ENCODE measurements at regions not wholly inside any gene's neighbourhood (a gene's known extent, or its start where the extent isn't known, plus 50 kb on each side); places are given as distances from the start of the nearest gene placed in this dataset.

DNA sequence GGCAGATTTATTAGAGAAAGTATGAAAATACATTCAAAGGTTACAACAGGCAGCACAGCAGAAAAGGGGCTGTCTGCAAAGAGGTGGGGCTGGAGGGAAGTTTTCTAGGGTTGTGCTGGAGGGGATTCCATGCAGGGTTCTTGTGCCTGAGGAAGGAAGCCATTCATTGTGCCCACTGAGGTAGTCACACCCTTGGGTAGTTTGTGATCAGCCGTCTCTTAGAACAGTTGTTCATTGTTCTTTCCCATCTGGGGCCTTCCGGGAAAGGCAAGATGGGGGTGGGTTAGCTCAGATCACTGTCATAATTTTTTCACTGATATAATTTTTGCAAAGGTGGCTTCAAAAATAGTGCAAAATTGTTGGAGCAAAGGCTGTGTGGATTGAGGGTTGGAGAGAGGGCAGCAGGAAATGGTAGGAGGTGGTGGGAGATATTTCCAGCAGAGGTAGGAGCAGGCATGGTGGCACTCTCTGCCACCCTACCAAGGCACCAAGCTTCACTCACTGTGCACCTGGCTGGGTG is 80.5 kb upstream of the GPR6 start:
- TF ChIP-seq, protein P1, sequence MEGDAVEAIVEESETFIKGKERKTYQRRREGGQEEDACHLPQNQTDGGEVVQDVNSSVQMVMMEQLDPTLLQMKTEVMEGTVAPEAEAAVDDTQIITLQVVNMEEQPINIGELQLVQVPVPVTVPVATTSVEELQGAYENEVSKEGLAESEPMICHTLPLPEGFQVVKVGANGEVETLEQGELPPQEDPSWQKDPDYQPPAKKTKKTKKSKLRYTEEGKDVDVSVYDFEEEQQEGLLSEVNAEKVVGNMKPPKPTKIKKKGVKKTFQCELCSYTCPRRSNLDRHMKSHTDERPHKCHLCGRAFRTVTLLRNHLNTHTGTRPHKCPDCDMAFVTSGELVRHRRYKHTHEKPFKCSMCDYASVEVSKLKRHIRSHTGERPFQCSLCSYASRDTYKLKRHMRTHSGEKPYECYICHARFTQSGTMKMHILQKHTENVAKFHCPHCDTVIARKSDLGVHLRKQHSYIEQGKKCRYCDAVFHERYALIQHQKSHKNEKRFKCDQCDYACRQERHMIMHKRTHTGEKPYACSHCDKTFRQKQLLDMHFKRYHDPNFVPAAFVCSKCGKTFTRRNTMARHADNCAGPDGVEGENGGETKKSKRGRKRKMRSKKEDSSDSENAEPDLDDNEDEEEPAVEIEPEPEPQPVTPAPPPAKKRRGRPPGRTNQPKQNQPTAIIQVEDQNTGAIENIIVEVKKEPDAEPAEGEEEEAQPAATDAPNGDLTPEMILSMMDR (IDR thresholded peaks at IDR 0.05; ENCODE audit: extremely low read depth, low read depth, low read length), result no peak
- no peak for DNase-seq (ENCODE audit: insufficient read length, low spot score, missing footprints)
- Histone ChIP-seq H3K4me3 (ENCODE audit: insufficient read depth, low read length) (no peak overlapping the region), H3K36me3 (ENCODE audit: insufficient read depth, low read length) (no peaks in the 10 kb centered on the region), H3K27me3 (ENCODE audit: insufficient read depth, low read length) (peaks cover 5% of the 10 kb centered on the region), H3K9me3 (ENCODE audit: low read depth, low read length) (no peaks in the 10 kb centered on the region), H3K4me1 (ENCODE audit: insufficient read depth, low read length) (no peaks in the 10 kb centered on the region), H3K79me2 (ENCODE audit: insufficient read depth, low read length) (no peaks in the 10 kb centered on the region), H4K20me1 (ENCODE audit: insufficient read depth, low read length) (no peaks in the 10 kb centered on the region), H2AFZ (ENCODE audit: low read length) (no peak overlapping the region), H3K27ac (ENCODE audit: low read depth, low read length) (no peak overlapping the region), H3K4me2 (ENCODE audit: insufficient read depth, low read length) (no peak overlapping the region)

DNA sequence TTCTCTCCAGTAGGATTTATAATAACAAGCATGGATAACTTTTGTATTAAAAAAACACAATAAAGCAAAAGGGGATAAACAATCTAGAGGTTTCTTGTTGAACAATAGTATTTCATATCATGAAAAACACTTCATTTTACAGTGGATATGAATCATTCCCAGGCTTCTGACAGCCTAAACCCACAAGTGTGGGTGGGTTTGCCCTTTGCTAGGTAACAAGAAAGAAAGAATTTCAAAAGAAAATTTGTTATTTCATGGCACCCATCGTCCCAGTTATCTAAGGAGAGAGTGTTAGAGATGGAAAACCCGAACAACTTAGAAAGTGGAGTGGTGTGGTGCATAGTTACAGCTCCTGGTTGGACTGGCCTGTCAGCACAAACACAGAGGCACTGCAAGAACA is 76.1 kb upstream of the GPR6 start:
- no peak overlapping the region for H3K4me2 ChIP-seq (ENCODE audit: insufficient read depth, low read length)
- H3K79me2 ChIP-seq (ENCODE audit: insufficient read depth, low read length), result no peaks in the 10 kb centered on the region
- H4K20me1 ChIP-seq (ENCODE audit: insufficient read depth, low read length), result no peaks in the 10 kb centered on the region
- no peaks in the 10 kb centered on the region for H3K36me3 ChIP-seq (ENCODE audit: insufficient read depth, low read length)
- peaks cover 8% of the 10 kb centered on the region for H3K27me3 ChIP-seq (ENCODE audit: insufficient read depth, low read length)
- no peaks in the 10 kb centered on the region for H3K9me3 ChIP-seq (ENCODE audit: low read depth, low read length)
- no peak overlapping the region for H2AFZ ChIP-seq (ENCODE audit: low read length)
- H3K4me1 ChIP-seq (ENCODE audit: insufficient read depth, low read length), result no peaks in the 10 kb centered on the region
- no peak overlapping the region for H3K4me3 ChIP-seq (ENCODE audit: insufficient read depth, low read length)
- TF ChIP-seq, protein P1 (IDR thresholded peaks at IDR 0.05; ENCODE audit: extremely low read depth, low read depth, low read length), result no peak
- no peak overlapping the region for H3K27ac ChIP-seq (ENCODE audit: low read depth, low read length)
- no peak for DNase-seq (ENCODE audit: insufficient read length, low spot score, missing footprints)

DNA sequence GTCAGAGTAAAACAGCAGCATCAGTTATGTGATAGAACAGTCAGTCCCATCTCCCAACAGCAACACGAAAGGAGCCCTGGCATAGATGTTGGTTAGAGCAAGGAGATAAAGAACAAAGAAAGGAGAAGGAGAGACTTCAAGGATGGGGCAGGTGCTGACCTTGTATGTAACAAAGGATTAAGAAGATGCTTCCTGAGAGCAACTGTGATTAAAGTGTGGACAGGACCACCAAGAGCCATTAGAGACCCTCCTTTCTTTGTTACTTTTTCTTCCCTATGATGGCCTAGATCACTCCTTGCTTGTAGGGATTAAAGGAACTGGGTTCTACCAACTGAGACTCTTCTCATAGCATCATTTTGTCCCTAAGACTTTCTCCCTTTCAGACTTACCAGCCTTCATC is 75.2 kb upstream of the GPR6 start:
- Histone ChIP-seq H3K27me3 (ENCODE audit: insufficient read depth, low read length) (peaks cover 8% of the 10 kb centered on the region), H3K4me2 (ENCODE audit: insufficient read depth, low read length) (no peak overlapping the region), H3K9me3 (ENCODE audit: low read depth, low read length) (no peaks in the 10 kb centered on the region), H3K27ac (ENCODE audit: low read depth, low read length) (no peak overlapping the region), H3K4me3 (ENCODE audit: insufficient read depth, low read length) (no peak overlapping the region), H2AFZ (ENCODE audit: low read length) (no peak overlapping the region), H3K4me1 (ENCODE audit: insufficient read depth, low read length) (no peaks in the 10 kb centered on the region), H3K36me3 (ENCODE audit: insufficient read depth, low read length) (no peaks in the 10 kb centered on the region), H3K79me2 (ENCODE audit: insufficient read depth, low read length) (no peaks in the 10 kb centered on the region), H4K20me1 (ENCODE audit: insufficient read depth, low read length) (no peaks in the 10 kb centered on the region)
- TF ChIP-seq, protein P1 (IDR thresholded peaks at IDR 0.05; ENCODE audit: extremely low read depth, low read depth, low read length), result no peak
- DNase-seq (ENCODE audit: insufficient read length, low spot score, missing footprints), result no peak

DNA sequence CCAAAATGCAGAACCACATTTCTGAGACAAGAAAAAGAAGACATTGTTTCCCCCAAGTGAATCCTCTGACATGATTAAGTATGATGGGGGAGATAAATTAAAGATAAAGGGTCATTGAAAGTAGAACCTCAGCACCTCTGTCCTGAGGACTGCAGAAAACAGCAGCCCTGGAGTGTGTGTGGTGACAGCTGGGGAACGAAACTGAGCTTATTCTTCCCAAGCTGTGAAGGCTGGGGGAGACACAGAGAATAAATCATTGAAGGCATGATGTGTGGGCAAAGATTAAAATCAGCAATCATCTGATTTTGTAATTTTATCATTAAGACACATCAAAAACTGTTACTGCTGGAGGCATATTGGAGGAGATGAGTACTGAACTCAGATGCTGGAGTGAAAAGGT is 67.5 kb upstream of the GPR6 start:
- Histone ChIP-seq H3K79me2 (ENCODE audit: insufficient read depth, low read length) (no peaks in the 10 kb centered on the region), H3K4me3 (ENCODE audit: insufficient read depth, low read length) (no peak overlapping the region), H3K4me2 (ENCODE audit: insufficient read depth, low read length) (no peak overlapping the region), H2AFZ (ENCODE audit: low read length) (no peak overlapping the region), H3K27ac (ENCODE audit: low read depth, low read length) (no peak overlapping the region), H3K9me3 (ENCODE audit: low read depth, low read length) (no peaks in the 10 kb centered on the region), H3K27me3 (ENCODE audit: insufficient read depth, low read length) (peaks cover 16% of the 10 kb centered on the region), H3K4me1 (ENCODE audit: insufficient read depth, low read length) (no peaks in the 10 kb centered on the region), H4K20me1 (ENCODE audit: insufficient read depth, low read length) (no peaks in the 10 kb centered on the region), H3K36me3 (ENCODE audit: insufficient read depth, low read length) (no peaks in the 10 kb centered on the region)
- DNase-seq (ENCODE audit: insufficient read length, low spot score, missing footprints), result no peak
- TF ChIP-seq, protein P1 (IDR thresholded peaks at IDR 0.05; ENCODE audit: extremely low read depth, low read depth, low read length), result no peak
